Kidney (tissue), 13 donors: ENCODE measurements at regions not wholly inside any gene's neighbourhood (a gene's known extent, or its start where the extent isn't known, plus 50 kb on each side); places are given as distances from the start of the nearest gene placed in this dataset.

Experiments
- DNase-seq, 5 donors: peaks; one replicate each; pipeline ENCODE4 v3.0.0-alpha.2; 2013 to 2020
- FAIRE-seq: peaks from 2 replicates; lab custom pipeline; 2012; peaks lifted over from hg19 to GRCh38; lab: Jason Lieb, UNC
- H3K27ac ChIP-seq, 2 donors: one replicate each; pipeline ENCODE4 v1.7.0; 2013; ENCODE audit warnings: low read depth in 2 of 2, low read length in 2 of 2, inconsistent platforms in 1 of 2
- H3K27me3 ChIP-seq: one replicate; pipeline ENCODE4 v1.7.1; 2013; ENCODE audit warnings: low read length, inconsistent platforms; ENCODE audit not compliant: control insufficient read depth, insufficient read depth
- H3K36me3 ChIP-seq, 3 donors: one replicate each; pipeline versions ENCODE4 v1.7.0 to v1.7.1; 2013; ENCODE audit warnings: low read length in 3 of 3, control low read depth in 1 of 3, inconsistent platforms in 1 of 3; ENCODE audit not compliant: insufficient read depth in 3 of 3, control insufficient read depth in 2 of 3
- H3K4me1 ChIP-seq, 3 donors: one replicate each; pipeline versions ENCODE4 v1.7.0 to v1.7.1; 2013; ENCODE audit warnings: low read length in 3 of 3, inconsistent platforms in 1 of 3, low read depth in 1 of 3; ENCODE audit not compliant: control insufficient read depth in 2 of 3, insufficient read depth in 2 of 3
- H3K4me3 ChIP-seq, 3 donors: one replicate each; pipeline versions ENCODE4 v1.7.0 to v1.8.1; 2013; ENCODE audit warnings: low read length in 3 of 3, control low read depth in 1 of 3, inconsistent platforms in 1 of 3
- H3K9ac ChIP-seq, 3 donors: one replicate each; pipeline versions ENCODE4 v1.7.0 to v1.7.1; 2013; ENCODE audit warnings: low read length in 3 of 3, control low read depth in 1 of 3, inconsistent platforms in 1 of 3
- H3K9me3 ChIP-seq, 3 donors: one replicate each; pipeline versions ENCODE4 v1.7.0 to v1.7.1; 2013; ENCODE audit warnings: low read length in 3 of 3, control low read depth in 1 of 3, inconsistent platforms in 1 of 3; ENCODE audit not compliant: control insufficient read depth in 2 of 3, insufficient read depth in 1 of 3
- intact Hi-C: fragments of 100-400 bp; cut with DNase I; formaldehyde crosslinking; loops from one replicate; pipeline ENCODE4 v1.11.1; 2022
- TF ChIP-seq, protein P1 (sequence below): IDR thresholded peaks from 3 replicates; pipeline ENCODE4 v1.5.1; 2012; ENCODE audit warnings: mild to moderate bottlenecking, moderate library complexity, borderline replicate concordance; ENCODE audit not compliant: insufficient read depth; ENCODE audit errors: extremely low read depth
- donor health status: control.
- donor health status: control.
- donor health status: control.
- donor health status: control.
- donor health status: control.
- donor health status: DM: yes; HTN: yes; CAD: no.
- donor health status: Normal renal cell carcinoma (clear cell type).

DNA sequence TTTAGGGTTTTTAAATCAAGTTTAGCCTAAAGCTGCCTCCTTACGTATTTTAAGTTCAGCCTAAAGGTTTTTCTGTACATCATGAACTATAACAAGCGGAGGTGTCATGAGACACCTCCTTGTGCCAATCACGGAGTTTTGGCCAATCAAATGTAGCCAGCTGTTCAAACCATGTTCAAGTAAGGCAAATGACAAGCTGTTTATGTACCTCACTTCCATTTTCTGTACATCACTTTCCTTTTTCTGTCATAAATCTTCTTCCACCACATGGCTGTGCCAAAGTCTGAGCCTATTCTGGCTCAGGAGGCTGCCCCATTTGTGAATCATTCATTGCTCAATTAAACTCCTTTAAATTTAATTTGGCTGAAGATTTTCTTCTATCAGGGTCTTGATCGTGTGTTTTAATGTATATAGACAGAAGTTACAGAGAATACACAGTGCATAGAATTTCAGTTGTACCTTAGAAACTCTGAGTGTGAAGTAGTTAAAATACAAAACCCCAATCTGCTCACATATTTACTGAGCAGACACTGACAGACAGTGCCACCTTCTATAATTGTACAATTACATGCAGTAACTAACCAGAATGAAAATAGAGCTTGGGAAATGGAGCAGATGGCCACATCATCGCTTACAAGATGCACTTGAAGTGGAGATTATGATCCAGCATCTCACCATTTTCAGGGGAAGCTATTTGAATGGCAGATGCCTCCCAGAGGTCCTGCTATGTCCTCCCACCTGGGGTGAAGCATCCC, 76.9 kb upstream of the LANCL2 start:
- Histone ChIP-seq H3K27ac (no peak overlapping the region), H3K4me1 (no peaks in the 10 kb centered on the region), H3K27me3 (no peaks in the 10 kb centered on the region), H3K36me3 (no peaks in the 10 kb centered on the region), H3K9ac (no peak overlapping the region), H3K4me3 (no peak overlapping the region), H3K9me3 (no peaks in the 10 kb centered on the region)
- intact Hi-C loops, result no loop called here
- no peak for DNase-seq
- TF ChIP-seq, protein P1, sequence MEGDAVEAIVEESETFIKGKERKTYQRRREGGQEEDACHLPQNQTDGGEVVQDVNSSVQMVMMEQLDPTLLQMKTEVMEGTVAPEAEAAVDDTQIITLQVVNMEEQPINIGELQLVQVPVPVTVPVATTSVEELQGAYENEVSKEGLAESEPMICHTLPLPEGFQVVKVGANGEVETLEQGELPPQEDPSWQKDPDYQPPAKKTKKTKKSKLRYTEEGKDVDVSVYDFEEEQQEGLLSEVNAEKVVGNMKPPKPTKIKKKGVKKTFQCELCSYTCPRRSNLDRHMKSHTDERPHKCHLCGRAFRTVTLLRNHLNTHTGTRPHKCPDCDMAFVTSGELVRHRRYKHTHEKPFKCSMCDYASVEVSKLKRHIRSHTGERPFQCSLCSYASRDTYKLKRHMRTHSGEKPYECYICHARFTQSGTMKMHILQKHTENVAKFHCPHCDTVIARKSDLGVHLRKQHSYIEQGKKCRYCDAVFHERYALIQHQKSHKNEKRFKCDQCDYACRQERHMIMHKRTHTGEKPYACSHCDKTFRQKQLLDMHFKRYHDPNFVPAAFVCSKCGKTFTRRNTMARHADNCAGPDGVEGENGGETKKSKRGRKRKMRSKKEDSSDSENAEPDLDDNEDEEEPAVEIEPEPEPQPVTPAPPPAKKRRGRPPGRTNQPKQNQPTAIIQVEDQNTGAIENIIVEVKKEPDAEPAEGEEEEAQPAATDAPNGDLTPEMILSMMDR, result no peak
- no peak for FAIRE-seq

- Histone ChIP-seq H3K4me1 (no peaks in the 10 kb centered on the region), H3K9ac (no peak overlapping the region), H3K27me3 (no peaks in the 10 kb centered on the region), H3K4me3 (no peak overlapping the region), H3K36me3 (no peaks in the 10 kb centered on the region), H3K27ac (no peak overlapping the region), H3K9me3 (no peaks in the 10 kb centered on the region)
- no peak for DNase-seq
- TF ChIP-seq, protein P1, result no peak
- no peak for FAIRE-seq
- intact Hi-C loops, result no loop called here
Observed at GRCh38 chr7:55296070-55296469, 69.1 kb upstream of the LANCL2 start.

- FAIRE-seq (no peak), DNase-seq (no peak)
- no peak overlapping the region for H3K27ac ChIP-seq
- no peak overlapping the region for H3K4me3 ChIP-seq
- no peaks in the 10 kb centered on the region for H3K4me1 ChIP-seq
- intact Hi-C loops, result no loop called here
- H3K27me3 ChIP-seq, result no peaks in the 10 kb centered on the region
- no peaks in the 10 kb centered on the region for H3K36me3 ChIP-seq
- TF ChIP-seq, protein P1, result no peak
- no peaks in the 10 kb centered on the region for H3K9me3 ChIP-seq
- no peak overlapping the region for H3K9ac ChIP-seq
Observed at GRCh38 chr7:55299273-55299967, 65.7 kb upstream of the LANCL2 start.
